Retinal pigment epithelial cell (primary cell): ENCODE measurements at regions not wholly inside any gene's neighbourhood (a gene's known extent, or its start where the extent isn't known, plus 50 kb on each side); places are given as distances from the start of the nearest gene placed in this dataset.

ENCODE experiments used
- DNase-seq: peaks from one replicate; pipeline ENCODE4 v3.0.0-alpha.2; 2010; ENCODE audit warnings: low read depth
- H3K4me3 ChIP-seq: 2 replicates; pipeline ENCODE4 v1.5.1; 2011; ENCODE audit warnings: mild to moderate bottlenecking, low read length, control low read depth, moderate library complexity
- TF ChIP-seq, protein P1 (sequence below): conservative IDR thresholded peaks from 2 replicates; pipeline ENCODE4 v1.5.1; 2011; ENCODE audit warnings: low read depth, low read length, control low read depth, inconsistent platforms

GRCh38 chr14:101114726-101115515, 211.4 kb upstream of the RTL1 start:
- DNase-seq = no peak
- TF ChIP-seq, protein P1, sequence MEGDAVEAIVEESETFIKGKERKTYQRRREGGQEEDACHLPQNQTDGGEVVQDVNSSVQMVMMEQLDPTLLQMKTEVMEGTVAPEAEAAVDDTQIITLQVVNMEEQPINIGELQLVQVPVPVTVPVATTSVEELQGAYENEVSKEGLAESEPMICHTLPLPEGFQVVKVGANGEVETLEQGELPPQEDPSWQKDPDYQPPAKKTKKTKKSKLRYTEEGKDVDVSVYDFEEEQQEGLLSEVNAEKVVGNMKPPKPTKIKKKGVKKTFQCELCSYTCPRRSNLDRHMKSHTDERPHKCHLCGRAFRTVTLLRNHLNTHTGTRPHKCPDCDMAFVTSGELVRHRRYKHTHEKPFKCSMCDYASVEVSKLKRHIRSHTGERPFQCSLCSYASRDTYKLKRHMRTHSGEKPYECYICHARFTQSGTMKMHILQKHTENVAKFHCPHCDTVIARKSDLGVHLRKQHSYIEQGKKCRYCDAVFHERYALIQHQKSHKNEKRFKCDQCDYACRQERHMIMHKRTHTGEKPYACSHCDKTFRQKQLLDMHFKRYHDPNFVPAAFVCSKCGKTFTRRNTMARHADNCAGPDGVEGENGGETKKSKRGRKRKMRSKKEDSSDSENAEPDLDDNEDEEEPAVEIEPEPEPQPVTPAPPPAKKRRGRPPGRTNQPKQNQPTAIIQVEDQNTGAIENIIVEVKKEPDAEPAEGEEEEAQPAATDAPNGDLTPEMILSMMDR = no peak
- no peak overlapping the region for H3K4me3 ChIP-seq

DNA sequence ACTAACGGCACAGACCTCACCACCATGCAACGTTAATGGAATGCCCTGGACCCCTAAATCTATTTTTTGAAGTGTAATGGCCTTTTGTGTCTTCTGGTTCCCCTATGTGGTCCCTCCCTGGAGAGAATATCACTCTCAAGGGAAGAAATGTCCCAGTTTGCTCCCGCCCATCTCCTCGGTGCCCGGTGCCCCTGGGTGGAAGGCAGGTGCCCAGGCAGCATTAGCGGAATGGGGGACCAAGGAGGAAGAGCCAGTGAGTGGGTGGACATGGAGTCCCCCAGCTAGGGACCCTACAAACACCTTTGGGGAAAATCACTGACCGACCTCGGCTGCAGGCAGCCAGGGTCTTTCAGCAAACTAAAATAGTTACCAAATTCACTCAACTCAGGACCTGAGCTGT, 212.1 kb upstream of the RTL1 start:
- TF ChIP-seq, protein P1 = no peak
- DNase-seq = no peak
- no peak overlapping the region for H3K4me3 ChIP-seq

- no peak for DNase-seq
- TF ChIP-seq, protein P1 = no peak
- no peak overlapping the region for H3K4me3 ChIP-seq
These were observed 212.5 kb upstream of the RTL1 start for GRCh38 chr14:101116065-101116464.

- TF ChIP-seq, protein P1 = no peak
- no peak overlapping the region for H3K4me3 ChIP-seq
- no peak for DNase-seq
These were observed 213.1 kb upstream of the RTL1 start for GRCh38 chr14:101116486-101117130.

DNA sequence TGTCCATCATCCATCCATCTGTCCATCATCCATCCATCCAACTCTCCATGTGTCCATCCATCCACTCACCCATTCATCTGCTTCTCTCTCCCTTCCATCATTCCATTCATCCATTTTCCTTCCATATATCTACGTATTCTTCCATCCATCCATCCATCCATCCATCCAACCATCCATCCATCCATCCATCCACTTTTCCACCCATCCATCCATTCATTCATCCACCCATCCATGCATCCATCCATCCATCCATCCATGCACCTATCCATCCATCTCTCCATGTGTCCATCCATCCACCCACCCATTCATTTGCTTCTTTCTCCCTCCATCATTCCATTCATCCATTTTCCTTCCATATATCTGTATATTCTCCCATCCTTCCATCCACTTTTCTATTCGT, 214.0 kb upstream of the RTL1 start:
- TF ChIP-seq, protein P1 = no peak
- H3K4me3 ChIP-seq = no peak overlapping the region
- DNase-seq = no peak

DNA sequence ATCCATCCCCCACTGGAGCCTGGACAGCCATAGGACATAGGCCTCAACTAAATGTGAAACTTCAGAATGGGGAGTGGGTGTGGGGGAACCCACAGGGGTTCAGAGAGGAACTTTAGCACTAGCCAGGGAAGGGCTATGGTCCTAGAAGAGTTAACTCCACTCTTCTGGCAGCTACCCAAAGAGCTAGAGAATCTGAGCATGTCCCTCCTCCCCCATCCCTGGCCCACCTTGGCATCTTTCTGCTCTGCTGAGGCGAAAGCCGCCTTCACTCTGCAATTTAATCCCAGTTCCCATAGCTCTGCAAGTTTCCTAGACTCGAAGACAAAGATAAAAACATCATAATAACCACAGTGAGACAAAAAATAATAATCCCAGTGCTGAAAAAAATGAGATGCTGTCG, 214.7 kb upstream of the RTL1 start:
- DNase-seq = no peak
- H3K4me3 ChIP-seq = no peak overlapping the region
- TF ChIP-seq, protein P1 = no peak
